H1 (cell line): ENCODE measurements at regions not wholly inside any gene's neighbourhood (a gene's known extent, or its start where the extent isn't known, plus 50 kb on each side); places are given as distances from the start of the nearest gene placed in this dataset.

ENCODE experiments used
- CTCF ChIA-PET: fragments of 300-600 bp; sonication (Branson Sonifier 250); formaldehyde crosslinking; loops from one replicate; lab custom pipeline; 2021; ENCODE audit not compliant: partially characterized antibody; lab: Charles Lee
- POLR2A ChIA-PET: fragments of 300-600 bp; sonication (Branson Sonifier 250); formaldehyde crosslinking; loops from one replicate; lab custom pipeline; 2021; ENCODE audit warnings: inconsistent platforms; ENCODE audit not compliant: partially characterized antibody; lab: Charles Lee
- DNase-seq, 2 experiments: peaks; one replicate each; pipeline versions ENCODE4 v3.0.0 to v3.0.0-alpha.2; 2010 to 2022; ENCODE audit warnings: low spot score in 2 of 2, low read depth in 1 of 2, mixed read lengths in 1 of 2
- FAIRE-seq: peaks from 2 replicates; lab custom pipeline; 2011; peaks lifted over from hg19 to GRCh38; lab: Jason Lieb, UNC
- H2AFZ ChIP-seq: 2 replicates; pipeline ENCODE4 v1.8.1; 2012; ENCODE audit warnings: low read length, inconsistent platforms
- H2AK5ac ChIP-seq: 2 replicates; pipeline ENCODE4 v1.6.1; 2013; ENCODE audit warnings: low read depth, low read length
- H2BK120ac ChIP-seq: replicated peaks from 2 replicates; pipeline ENCODE3; 2013; ENCODE audit warnings: low read depth, low read length, inconsistent platforms
- H2BK12ac ChIP-seq: 2 replicates; pipeline ENCODE4 v1.6.1; 2013; ENCODE audit warnings: low read depth, low read length
- H2BK15ac ChIP-seq: 2 replicates; pipeline ENCODE4 v1.6.1; 2013; ENCODE audit warnings: low read length
- H2BK20ac ChIP-seq: 2 replicates; pipeline ENCODE4 v1.6.1; 2013; ENCODE audit warnings: low read length
- H2BK5ac ChIP-seq: 2 replicates; pipeline ENCODE4 v1.6.1; 2013; ENCODE audit warnings: low read depth, low read length
- H3K14ac ChIP-seq: 2 replicates; pipeline ENCODE4 v1.6.1; 2013; ENCODE audit warnings: inconsistent platforms; ENCODE audit not compliant: insufficient read length
- H3K18ac ChIP-seq: 2 replicates; pipeline ENCODE4 v1.6.1; 2013; ENCODE audit warnings: low read length; ENCODE audit errors: extremely low read depth
- H3K23ac ChIP-seq: 2 replicates; pipeline ENCODE4 v1.6.1; 2013; ENCODE audit warnings: inconsistent platforms; ENCODE audit not compliant: insufficient read length
- H3K23me2 ChIP-seq: 2 replicates; pipeline ENCODE4 v1.6.1; 2013; ENCODE audit warnings: low read depth, low read length
- H3K27ac ChIP-seq: 2 replicates; pipeline ENCODE4 v1.6.1; 2011; ENCODE audit warnings: low read depth, low read length, inconsistent platforms
- H3K27me3 ChIP-seq, 4 experiments: replicated peaks in 1 of 4; 1 replicate in 1 of 4; 2 replicates in 3 of 4; pipeline versions ENCODE4 v1.6.1 to v1.8.1; 2011 to 2013; ENCODE audit warnings: low read length in 3 of 4, mild to moderate bottlenecking in 3 of 4, inconsistent platforms in 2 of 4, mixed read lengths in 2 of 4, moderate library complexity in 1 of 4; ENCODE audit not compliant: control insufficient read depth in 3 of 4, insufficient read depth in 3 of 4; ENCODE audit errors: extremely low read depth in 1 of 4
- H3K36me3 ChIP-seq, 4 experiments: 2 replicates each; pipeline versions ENCODE4 v1.6.1 to v1.8.1; 2011 to 2013; ENCODE audit warnings: mild to moderate bottlenecking in 4 of 4, low read length in 3 of 4, moderate library complexity in 2 of 4, control low read depth in 1 of 4, inconsistent platforms in 1 of 4; ENCODE audit not compliant: insufficient read depth in 4 of 4, control insufficient read depth in 2 of 4
- H3K4ac ChIP-seq: replicated peaks from 2 replicates; pipeline ENCODE3; 2013; ENCODE audit warnings: low read length, low read depth, mixed read lengths, inconsistent platforms; ENCODE audit not compliant: insufficient read length
- H3K4me1 ChIP-seq, 4 experiments: replicated peaks in 1 of 4; 1 replicate in 1 of 4; 2 replicates in 3 of 4; pipeline versions ENCODE4 v1.6.1 to v1.8.1; 2011 to 2013; ENCODE audit warnings: low read length in 3 of 4, inconsistent platforms in 2 of 4, mixed read lengths in 1 of 4; ENCODE audit not compliant: insufficient read depth in 4 of 4, control insufficient read depth in 3 of 4
- H3K4me2 ChIP-seq, 2 experiments: 2 replicates each; pipeline versions ENCODE4 v1.6.1 to v1.8.1; 2011 to 2013; ENCODE audit warnings: low read depth in 2 of 2, low read length in 2 of 2, control low read depth in 1 of 2, inconsistent platforms in 1 of 2, mild to moderate bottlenecking in 1 of 2; ENCODE audit not compliant: insufficient read depth in 1 of 2
- H3K4me3 ChIP-seq, 4 experiments: fragments of 200-600, 300-600 bp in 1 of 4; sonication (generic), shearing (Covaris generic), sonication (Bioruptor Twin) in 1 of 4; 2 replicates each; pipeline versions ENCODE4 v1.5.1 to v1.8.1; 2011 to 2016; ENCODE audit warnings: low read length in 4 of 4, low read depth in 3 of 4, control low read depth in 2 of 4, inconsistent platforms in 2 of 4, mild to moderate bottlenecking in 2 of 4, mixed read lengths in 1 of 4, moderate library complexity in 1 of 4; ENCODE audit not compliant: insufficient read depth in 2 of 4; ENCODE audit errors: extremely low read depth in 1 of 4
- H3K56ac ChIP-seq: replicated peaks from 2 replicates; pipeline ENCODE3; 2013; ENCODE audit warnings: low read depth, mild to moderate bottlenecking, mixed read lengths, low read length, inconsistent platforms; ENCODE audit not compliant: insufficient read length
- H3K79me1 ChIP-seq: 2 replicates; pipeline ENCODE4 v1.6.1; 2013; ENCODE audit warnings: low read depth, low read length, control low read depth
- H3K79me2 ChIP-seq, 2 experiments: 2 replicates each; pipeline versions ENCODE4 v1.6.1 to v1.8.1; 2012 to 2013; ENCODE audit warnings: low read length in 2 of 2, mild to moderate bottlenecking in 2 of 2, inconsistent platforms in 1 of 2; ENCODE audit not compliant: insufficient read depth in 2 of 2, control insufficient read depth in 1 of 2
- H3K9ac ChIP-seq, 4 experiments: replicated peaks in 1 of 4; 1 replicate in 1 of 4; 2 replicates in 3 of 4; pipeline versions ENCODE4 v1.6.1 to v1.8.1; 2011 to 2013; ENCODE audit warnings: low read depth in 3 of 4, low read length in 3 of 4, control low read depth in 2 of 4, mild to moderate bottlenecking in 2 of 4, moderate library complexity in 2 of 4, inconsistent platforms in 1 of 4; ENCODE audit errors: extremely low read depth in 1 of 4
- H3K9me3 ChIP-seq, 2 experiments: 2 replicates each; pipeline versions ENCODE4 v1.6.1 to v1.8.1; 2012 to 2013; ENCODE audit warnings: mild to moderate bottlenecking in 2 of 2, moderate library complexity in 2 of 2, control low read depth in 1 of 2, inconsistent platforms in 1 of 2, low read depth in 1 of 2, low read length in 1 of 2, mixed read lengths in 1 of 2; ENCODE audit not compliant: insufficient read depth in 2 of 2
- H4K20me1 ChIP-seq, 2 experiments: replicated peaks in 1 of 2; 2 replicates each; pipeline versions ENCODE3 to v1.8.1; 2011 to 2013; ENCODE audit warnings: inconsistent platforms in 2 of 2, low read length in 2 of 2, mild to moderate bottlenecking in 1 of 2; ENCODE audit not compliant: insufficient read depth in 2 of 2, control insufficient read depth in 1 of 2
- H4K5ac ChIP-seq: 2 replicates; pipeline ENCODE4 v1.6.1; 2013; ENCODE audit warnings: low read length, low read depth, mixed read lengths, inconsistent platforms; ENCODE audit not compliant: insufficient read length
- H4K8ac ChIP-seq: 2 replicates; pipeline ENCODE4 v1.8.0; 2013; ENCODE audit warnings: mild to moderate bottlenecking, moderate library complexity, low read length, inconsistent platforms; ENCODE audit not compliant: insufficient read depth; ENCODE audit errors: extremely low read depth
- H4K91ac ChIP-seq: replicated peaks from 2 replicates; pipeline ENCODE3; 2013; ENCODE audit warnings: low read length, mixed read lengths, inconsistent platforms; ENCODE audit not compliant: insufficient read length
- CTCF ChIP-seq, 3 experiments: IDR thresholded peaks; 1 replicate in 2 of 3; 2 replicates in 1 of 3; pipeline versions ENCODE4 v1.5.1 to v1.6.1; 2011; ENCODE audit warnings: low read length in 3 of 3, mild to moderate bottlenecking in 3 of 3, inconsistent platforms in 2 of 3, low read depth in 1 of 3, moderate library complexity in 1 of 3; ENCODE audit not compliant: insufficient read depth in 1 of 3; ENCODE audit errors: control extremely low read depth in 1 of 3
- EGR1 ChIP-seq: IDR thresholded peaks from 2 replicates; pipeline ENCODE4 v1.6.1; 2011; ENCODE audit warnings: low read depth, low read length, borderline replicate concordance
- GABPA ChIP-seq: IDR thresholded peaks from 2 replicates; pipeline ENCODE4 v1.6.1; 2011; ENCODE audit warnings: mild to moderate bottlenecking, low read length, moderate library complexity, borderline replicate concordance; ENCODE audit not compliant: insufficient read depth
- GTF2F1 ChIP-seq: IDR thresholded peaks from 2 replicates; pipeline ENCODE4 v1.6.1; 2012; ENCODE audit warnings: low read depth, low read length, improper control_type of control experiment, borderline replicate concordance
- RAD21 ChIP-seq, 2 experiments: IDR thresholded peaks in 1 of 2; conservative IDR thresholded peaks in 1 of 2; 2 replicates each; pipeline ENCODE4 v1.6.1; 2011; ENCODE audit warnings: low read depth in 2 of 2, low read length in 2 of 2, improper control_type of control experiment in 1 of 2, inconsistent platforms in 1 of 2, mild to moderate bottlenecking in 1 of 2, moderate library complexity in 1 of 2
- RFX5 ChIP-seq: IDR thresholded peaks from 2 replicates; pipeline ENCODE4 v1.6.1; 2011; ENCODE audit warnings: low read depth, low read length, improper control_type of control experiment, borderline replicate concordance
- RXRA ChIP-seq: IDR thresholded peaks from 2 replicates; pipeline ENCODE4 v1.6.1; 2011; ENCODE audit warnings: low read depth, mild to moderate bottlenecking, low read length, moderate library complexity; ENCODE audit not compliant: insufficient read depth
- SIN3A ChIP-seq, 2 experiments: IDR thresholded peaks in 1 of 2; conservative IDR thresholded peaks in 1 of 2; 2 replicates each; pipeline ENCODE4 v1.6.1; 2011 to 2012; ENCODE audit warnings: low read length in 2 of 2, improper control_type of control experiment in 1 of 2, low read depth in 1 of 2, mild to moderate bottlenecking in 1 of 2
- SUZ12 ChIP-seq: fragments of 200-600 bp; sonication (generic); IDR thresholded peaks from 2 replicates; pipeline ENCODE4 v1.6.1; 2012; ENCODE audit warnings: mild to moderate bottlenecking, inconsistent platforms, low read length, moderate library complexity, mixed read lengths
- TAF1 ChIP-seq: IDR thresholded peaks from 2 replicates; pipeline ENCODE4 v1.6.1; 2011; ENCODE audit warnings: mild to moderate bottlenecking, low read depth, low read length
- TEAD4 ChIP-seq: IDR thresholded peaks from 2 replicates; pipeline ENCODE4 v1.6.1; 2012; ENCODE audit warnings: low read depth, low read length, inconsistent platforms, mixed read lengths
- WGBS, 2 experiments: shearing (Covaris generic) in 1 of 2; methylation state at CpG; one replicate each; pipeline versions ENCODE4 v1.1.6 to v1.1.7; 2013 to 2015; ENCODE audit warnings: low lambda C conversion rate in 2 of 2, mixed read lengths in 2 of 2, inconsistent platforms in 1 of 2, low coverage in 1 of 2, missing lambda C conversion rate in 1 of 2; ENCODE audit not compliant: insufficient replicate concordance in 2 of 2, insufficient coverage in 1 of 2, insufficient read length in 1 of 2; ENCODE audit errors: extremely low coverage in 1 of 2, missing lambda C conversion rate in 1 of 2; 5-methylcytosine and 5-hydroxymethylcytosine counted together

DNA sequence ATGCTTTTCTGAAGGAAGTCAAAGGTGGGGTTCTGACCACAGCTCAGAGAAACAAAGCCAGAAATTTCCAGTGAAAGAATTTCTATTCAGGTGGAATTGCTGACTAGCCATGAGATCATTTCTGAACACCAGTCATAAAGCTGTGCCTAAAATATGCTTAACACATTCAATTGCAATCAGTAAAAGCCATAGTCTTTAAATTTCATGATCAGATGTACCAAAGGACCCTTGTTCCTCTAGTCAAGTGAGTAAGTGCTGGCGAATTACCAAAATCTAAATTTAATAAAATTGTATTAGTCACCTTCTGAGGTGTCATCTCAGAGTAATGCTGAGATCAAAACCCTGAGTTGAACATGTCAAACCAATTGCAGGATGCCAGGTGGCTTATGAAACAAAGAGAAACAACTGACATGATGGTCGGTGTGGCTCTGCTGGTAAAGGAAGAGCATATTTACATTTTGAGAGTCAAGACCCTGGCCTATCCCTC is 334.2 kb upstream of the CCNH start:
- H3K79me1 ChIP-seq = no peaks in the 10 kb centered on the region
- H3K36me3 ChIP-seq = no peaks in the 10 kb centered on the region
- no peak overlapping the region for H2BK12ac ChIP-seq
- no peak overlapping the region for H3K23ac ChIP-seq
- no peak overlapping the region for H3K18ac ChIP-seq
- no peak overlapping the region for H3K56ac ChIP-seq
- H2AK5ac ChIP-seq = no peak overlapping the region
- POLR2A ChIA-PET = interaction anchor here (0.6 kb wide), 1 partner anchor 358 kb away, joined by 3 read pairs; no protein-coding TSS in a partner anchor
- no peaks in the 10 kb centered on the region for H3K79me2 ChIP-seq
- no peaks in the 10 kb centered on the region for H3K4me1 ChIP-seq
- H4K8ac ChIP-seq = no peak overlapping the region
- DNase-seq = no peak
- H3K9me3 ChIP-seq = no peaks in the 10 kb centered on the region; a peak in 1 of 4 replicates
- no peaks in the 10 kb centered on the region for H3K27me3 ChIP-seq
- no peak overlapping the region for H2BK120ac ChIP-seq
- no peaks in the 10 kb centered on the region for H3K23me2 ChIP-seq
- FAIRE-seq = no peak
- no peak overlapping the region for H3K27ac ChIP-seq
- no peak overlapping the region for H4K5ac ChIP-seq
- H3K4ac ChIP-seq = no peak overlapping the region
- 0 out of 2 replicates have a peak overlapping the region, but pooled peaks have one; percentile 38 for H2BK20ac ChIP-seq
- no peak overlapping the region for H3K14ac ChIP-seq
- H4K91ac ChIP-seq = no peak overlapping the region
- no peak overlapping the region for H3K4me2 ChIP-seq
- 92% methylated on average over 2 of the region's 2 CpGs; no CpG with 5 or more reads in 1 of the 2 experiments for WGBS, 2 experiments
- H3K9ac ChIP-seq = no peak overlapping the region
- no peak overlapping the region for H2AFZ ChIP-seq
- H3K4me3 ChIP-seq = no peak overlapping the region
- no peaks in the 10 kb centered on the region for H4K20me1 ChIP-seq
- no peak overlapping the region for H2BK15ac ChIP-seq
- CTCF ChIA-PET = no interaction called here
- no peak overlapping the region for H2BK5ac ChIP-seq
- TF ChIP-seq EGR1 (no peak), CTCF (IDR thresholded peaks at IDR 0.05; ENCODE audit: control extremely low read depth in 1 of 3, insufficient read depth in 1 of 3, low read depth in 1 of 3, low read length in 3 of 3) (no peak), RAD21 (IDR thresholded peaks at IDR 0.05 in 1 of 2, conservative IDR thresholded peaks at IDR 0.05 in 1 of 2; ENCODE audit: low read depth in 2 of 2, low read length in 2 of 2) (no peak), GABPA (no peak), GTF2F1 (no peak), RXRA (no peak), SUZ12 (no peak), RFX5 (no peak), TEAD4 (no peak), SIN3A (conservative IDR thresholded peaks at IDR 0.05 in 1 of 2, IDR thresholded peaks at IDR 0.05 in 1 of 2; ENCODE audit: low read depth in 1 of 2, low read length in 2 of 2) (no peak), TAF1 (no peak)
